ENCODE measurements at regions not wholly inside any gene's neighbourhood (a gene's known extent, or its start where the extent isn't known, plus 50 kb on each side); places are given as distances from the start of the nearest gene placed in this dataset.

DNA sequence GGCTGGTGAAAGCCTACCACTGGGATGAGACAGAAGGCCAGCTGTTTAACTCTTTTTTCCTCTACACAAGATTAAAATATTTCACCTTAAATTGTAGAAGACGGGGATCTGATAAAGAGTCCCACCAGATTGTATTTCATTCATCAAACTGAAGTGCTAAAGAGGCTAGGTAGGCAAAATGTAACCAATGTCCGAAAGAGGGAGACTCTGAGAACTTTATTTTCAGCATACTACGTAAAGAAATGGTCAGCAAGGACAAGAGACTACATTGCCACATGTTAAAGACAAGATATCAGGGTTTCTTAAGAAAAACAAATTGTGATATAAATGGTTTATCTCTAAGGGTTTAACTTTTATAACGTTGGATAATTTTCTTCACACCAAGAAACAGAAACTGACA is 71.6 kb upstream of the INPP4B start:
- peaks cover 4% of the 10 kb centered on the region for H3K27me3 Mint-ChIP-seq (ENCODE audit: low read depth, poor library complexity)
- TF ChIP-seq, protein P1, sequence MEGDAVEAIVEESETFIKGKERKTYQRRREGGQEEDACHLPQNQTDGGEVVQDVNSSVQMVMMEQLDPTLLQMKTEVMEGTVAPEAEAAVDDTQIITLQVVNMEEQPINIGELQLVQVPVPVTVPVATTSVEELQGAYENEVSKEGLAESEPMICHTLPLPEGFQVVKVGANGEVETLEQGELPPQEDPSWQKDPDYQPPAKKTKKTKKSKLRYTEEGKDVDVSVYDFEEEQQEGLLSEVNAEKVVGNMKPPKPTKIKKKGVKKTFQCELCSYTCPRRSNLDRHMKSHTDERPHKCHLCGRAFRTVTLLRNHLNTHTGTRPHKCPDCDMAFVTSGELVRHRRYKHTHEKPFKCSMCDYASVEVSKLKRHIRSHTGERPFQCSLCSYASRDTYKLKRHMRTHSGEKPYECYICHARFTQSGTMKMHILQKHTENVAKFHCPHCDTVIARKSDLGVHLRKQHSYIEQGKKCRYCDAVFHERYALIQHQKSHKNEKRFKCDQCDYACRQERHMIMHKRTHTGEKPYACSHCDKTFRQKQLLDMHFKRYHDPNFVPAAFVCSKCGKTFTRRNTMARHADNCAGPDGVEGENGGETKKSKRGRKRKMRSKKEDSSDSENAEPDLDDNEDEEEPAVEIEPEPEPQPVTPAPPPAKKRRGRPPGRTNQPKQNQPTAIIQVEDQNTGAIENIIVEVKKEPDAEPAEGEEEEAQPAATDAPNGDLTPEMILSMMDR (IDR thresholded peaks at IDR 0.05), result no peak
- H3K9me3 Mint-ChIP-seq, result peaks cover 3% of the 10 kb centered on the region
- H3K4me3 Mint-ChIP-seq, result no peak overlapping the region
- H3K4me1 Mint-ChIP-seq, result no peaks in the 10 kb centered on the region
- H3K27ac Mint-ChIP-seq, result no peak overlapping the region
- no peaks in the 10 kb centered on the region for H3K36me3 Mint-ChIP-seq (ENCODE audit: low read depth)
- no peak for DNase-seq

DNA sequence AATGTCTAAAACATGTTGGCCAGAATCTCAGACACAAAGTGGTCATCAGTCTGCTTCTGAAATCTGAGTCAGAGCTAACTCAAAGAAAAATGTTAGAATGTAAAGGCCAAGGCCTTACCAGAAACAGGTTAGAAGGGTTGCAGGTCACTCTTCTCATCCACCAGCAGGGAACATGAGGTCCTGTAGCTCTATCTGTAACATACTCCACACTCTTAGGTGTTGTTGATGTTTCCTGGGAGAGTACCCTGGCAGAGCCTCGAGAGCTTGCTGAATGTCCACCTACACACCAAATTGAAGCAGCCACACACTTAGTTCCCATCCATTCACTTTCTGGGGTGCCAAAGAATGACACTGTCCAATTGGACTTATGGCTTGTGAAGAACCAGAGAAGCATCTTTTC is 76.6 kb upstream of the INPP4B start:
- Mint-ChIP-seq H3K27ac (no peak overlapping the region), H3K4me1 (no peaks in the 10 kb centered on the region), H3K36me3 (ENCODE audit: low read depth) (no peaks in the 10 kb centered on the region), H3K4me3 (no peak overlapping the region), H3K9me3 (no peaks in the 10 kb centered on the region), H3K27me3 (ENCODE audit: low read depth, poor library complexity) (peaks cover 4% of the 10 kb centered on the region)
- DNase-seq, result no peak
- TF ChIP-seq, protein P1 (IDR thresholded peaks at IDR 0.05), result no peak

DNA sequence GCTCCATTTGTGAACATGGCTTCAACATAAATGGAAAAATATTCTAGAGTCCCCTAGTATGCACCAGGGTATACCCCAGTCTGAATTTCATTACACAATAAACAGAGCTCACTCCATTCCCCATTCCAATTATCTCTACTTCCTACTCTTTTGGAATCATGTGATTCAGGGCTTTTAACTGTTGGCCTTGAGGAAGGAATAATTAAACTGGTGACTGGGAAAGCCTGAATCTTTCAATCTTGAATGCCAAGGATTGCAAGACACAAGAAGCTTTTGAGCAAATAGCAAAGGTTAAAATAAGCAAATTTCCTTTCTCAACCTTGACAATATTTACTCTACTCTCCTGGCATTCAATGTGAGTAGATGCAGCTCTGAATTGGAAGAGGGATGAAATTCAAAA is 77.5 kb upstream of the INPP4B start:
- H3K27ac Mint-ChIP-seq, result no peak overlapping the region
- H3K36me3 Mint-ChIP-seq (ENCODE audit: low read depth), result no peaks in the 10 kb centered on the region
- H3K4me1 Mint-ChIP-seq, result no peaks in the 10 kb centered on the region
- no peak for DNase-seq
- TF ChIP-seq, protein P1 (IDR thresholded peaks at IDR 0.05), result no peak
- peaks cover 4% of the 10 kb centered on the region for H3K27me3 Mint-ChIP-seq (ENCODE audit: low read depth, poor library complexity)
- no peaks in the 10 kb centered on the region for H3K9me3 Mint-ChIP-seq
- no peak overlapping the region for H3K4me3 Mint-ChIP-seq

DNA sequence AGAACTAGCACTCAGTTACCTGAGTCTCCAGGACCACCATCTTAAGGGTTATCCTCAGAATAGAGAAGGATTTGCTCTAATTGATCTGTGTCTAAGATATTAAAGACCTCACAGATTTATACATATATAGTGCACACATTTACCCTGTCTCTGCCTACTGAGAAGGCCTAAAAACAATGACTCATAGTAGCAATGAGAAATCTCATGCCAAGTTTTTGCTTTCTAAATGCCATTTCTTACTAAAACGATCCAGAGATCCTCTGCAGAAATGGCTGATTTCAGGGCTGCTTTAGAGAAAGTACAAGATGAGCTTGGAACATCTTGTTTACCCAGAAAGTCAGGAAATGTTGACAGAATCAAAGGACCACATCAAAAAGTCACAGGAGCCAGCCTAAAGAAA is 79.1 kb upstream of the INPP4B start:
- no peaks in the 10 kb centered on the region for H3K4me1 Mint-ChIP-seq
- no peak overlapping the region for H3K27ac Mint-ChIP-seq
- TF ChIP-seq, protein P1 (IDR thresholded peaks at IDR 0.05), result no peak
- no peaks in the 10 kb centered on the region for H3K36me3 Mint-ChIP-seq (ENCODE audit: low read depth)
- no peaks in the 10 kb centered on the region for H3K9me3 Mint-ChIP-seq
- DNase-seq, result no peak
- H3K4me3 Mint-ChIP-seq, result no peak overlapping the region
- H3K27me3 Mint-ChIP-seq (ENCODE audit: low read depth, poor library complexity), result peaks cover 4% of the 10 kb centered on the region

DNA sequence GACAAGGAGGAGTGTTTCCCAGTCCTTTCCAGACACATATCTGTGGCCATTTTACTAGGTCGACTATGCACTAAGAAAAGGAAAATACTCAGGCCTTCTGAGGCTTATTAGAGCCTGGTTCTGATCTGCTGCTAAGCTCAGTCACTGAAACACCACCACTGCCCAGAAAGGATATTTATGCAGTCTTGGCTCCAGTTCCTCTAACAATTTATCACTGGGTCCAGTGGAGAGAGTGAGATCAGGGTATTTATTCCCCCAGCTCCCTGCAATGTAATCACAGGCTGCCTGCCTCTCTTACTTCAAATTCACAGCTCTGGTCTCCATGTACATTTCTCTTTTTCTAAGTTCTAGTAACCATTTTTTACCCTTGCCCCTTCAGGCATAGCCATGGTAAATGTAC is 81.6 kb upstream of the INPP4B start:
- no peaks in the 10 kb centered on the region for H3K4me1 Mint-ChIP-seq
- H3K27ac Mint-ChIP-seq, result no peak overlapping the region
- TF ChIP-seq, protein P1 (IDR thresholded peaks at IDR 0.05), result no peak
- DNase-seq, result no peak
- H3K9me3 Mint-ChIP-seq, result no peaks in the 10 kb centered on the region
- H3K4me3 Mint-ChIP-seq, result no peak overlapping the region
- H3K27me3 Mint-ChIP-seq (ENCODE audit: low read depth, poor library complexity), result no peaks in the 10 kb centered on the region
- H3K36me3 Mint-ChIP-seq (ENCODE audit: low read depth), result no peaks in the 10 kb centered on the region

DNA sequence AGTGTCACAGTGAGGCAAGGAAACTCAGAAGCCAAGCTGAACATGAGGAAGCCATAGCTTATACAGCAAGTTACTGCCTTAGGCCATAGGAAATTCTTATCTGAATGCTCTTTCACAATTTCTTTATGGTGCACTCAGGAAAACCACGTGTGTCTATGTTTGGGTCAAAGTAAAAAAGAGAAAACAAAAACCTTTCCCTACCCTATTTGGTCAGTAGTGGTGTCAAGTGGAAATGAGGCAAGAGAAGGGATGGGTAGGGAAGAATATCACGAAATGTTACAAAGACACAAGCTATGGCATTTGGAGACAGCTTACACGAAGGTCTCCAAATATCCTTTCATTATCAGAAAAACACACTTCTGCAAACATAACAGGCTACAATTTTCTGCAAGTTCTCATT is 83.4 kb upstream of the INPP4B start:
- no peaks in the 10 kb centered on the region for H3K9me3 Mint-ChIP-seq
- no peak for DNase-seq
- no peak overlapping the region for H3K27ac Mint-ChIP-seq
- H3K4me1 Mint-ChIP-seq, result no peaks in the 10 kb centered on the region
- H3K36me3 Mint-ChIP-seq (ENCODE audit: low read depth), result no peaks in the 10 kb centered on the region
- TF ChIP-seq, protein P1 (IDR thresholded peaks at IDR 0.05), result no peak
- no peaks in the 10 kb centered on the region for H3K27me3 Mint-ChIP-seq (ENCODE audit: low read depth, poor library complexity)
- no peak overlapping the region for H3K4me3 Mint-ChIP-seq

Data from nephron progenitor cell (in vitro differentiated cells).